Ishikawa (cell line): ENCODE measurements at regions not wholly inside any gene's neighbourhood (a gene's known extent, or its start where the extent isn't known, plus 50 kb on each side); places are given as distances from the start of the nearest gene placed in this dataset.

Source experiments
- CEBPB ChIP-seq: IDR thresholded peaks from 2 replicates; pipeline ENCODE4 v1.6.1; 2012
- CREB1 ChIP-seq: IDR thresholded peaks from 2 replicates; pipeline ENCODE4 v1.6.1; 2012; ENCODE audit warnings: low read depth
- EGR1 ChIP-seq: IDR thresholded peaks from 2 replicates; pipeline ENCODE4 v1.6.1; 2012
- EP300 ChIP-seq: IDR thresholded peaks from 2 replicates; pipeline ENCODE4 v1.6.1; 2012; ENCODE audit warnings: borderline replicate concordance
- FOXM1 ChIP-seq: IDR thresholded peaks from 2 replicates; pipeline ENCODE4 v1.6.1; 2012; ENCODE audit warnings: low read depth, borderline replicate concordance
- NFIC ChIP-seq: IDR thresholded peaks from 2 replicates; pipeline ENCODE4 v1.6.1; 2012
- RAD21 ChIP-seq: IDR thresholded peaks from 2 replicates; pipeline ENCODE4 v1.6.1; 2012; ENCODE audit warnings: low read depth
- REST ChIP-seq: IDR thresholded peaks from 2 replicates; pipeline ENCODE4 v1.6.1; 2012; ENCODE audit warnings: low read depth, mild to moderate bottlenecking
- TAF1 ChIP-seq: IDR thresholded peaks from 2 replicates; pipeline ENCODE4 v1.6.1; 2012; ENCODE audit warnings: low read depth, mild to moderate bottlenecking
- TCF12 ChIP-seq: IDR thresholded peaks from 2 replicates; pipeline ENCODE4 v1.6.1; 2012; ENCODE audit warnings: low read depth
- TEAD4 ChIP-seq: IDR thresholded peaks from 2 replicates; pipeline ENCODE4 v1.6.1; 2012
- YY1 ChIP-seq: IDR thresholded peaks from 2 replicates; pipeline ENCODE4 v1.6.1; 2012; ENCODE audit warnings: low read depth
- ZBTB7A ChIP-seq: IDR thresholded peaks from 2 replicates; pipeline ENCODE4 v1.6.1; 2012; ENCODE audit warnings: low read depth
- TF ChIP-seq, protein P1 (sequence below): IDR thresholded peaks from 2 replicates; pipeline ENCODE4 v1.6.1; 2012
- TF ChIP-seq, protein P2 (sequence below): IDR thresholded peaks from 2 replicates; pipeline ENCODE4 v1.6.1; 2012

GRCh38 chr1:38128511-38128910 lies 81.9 kb upstream of the POU3F1 start:
- TF ChIP-seq NFIC (no peak), REST (no peak), TAF1 (no peak), TCF12 (no peak), CEBPB (no peak), EGR1 (no peak), RAD21 (no peak), TEAD4 (no peak), ZBTB7A (no peak), EP300 (no peak), YY1 (no peak)
- TF ChIP-seq, protein P1, sequence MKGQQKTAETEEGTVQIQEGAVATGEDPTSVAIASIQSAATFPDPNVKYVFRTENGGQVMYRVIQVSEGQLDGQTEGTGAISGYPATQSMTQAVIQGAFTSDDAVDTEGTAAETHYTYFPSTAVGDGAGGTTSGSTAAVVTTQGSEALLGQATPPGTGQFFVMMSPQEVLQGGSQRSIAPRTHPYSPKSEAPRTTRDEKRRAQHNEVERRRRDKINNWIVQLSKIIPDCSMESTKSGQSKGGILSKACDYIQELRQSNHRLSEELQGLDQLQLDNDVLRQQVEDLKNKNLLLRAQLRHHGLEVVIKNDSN: no peak

DNA sequence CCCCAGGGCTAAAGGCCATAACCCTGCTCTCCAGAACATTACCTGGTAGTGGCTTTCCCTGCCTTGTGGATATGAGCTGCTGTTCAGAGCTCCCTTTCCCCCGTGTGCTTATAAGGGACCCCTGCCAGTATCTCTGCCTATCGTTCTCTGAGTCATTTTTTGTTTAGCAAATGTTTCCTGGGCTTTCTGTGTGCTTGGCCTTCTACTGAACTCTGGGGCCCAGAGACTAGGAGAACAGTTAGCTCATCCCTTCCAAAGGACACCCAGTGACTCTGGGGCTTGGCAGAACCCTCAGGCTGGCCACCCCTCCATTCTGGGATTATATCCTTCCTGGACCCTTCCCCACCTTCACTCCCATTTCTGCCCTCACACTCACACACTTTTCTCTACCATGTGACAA lies 80.8 kb upstream of the POU3F1 start:
- no peak for TF ChIP-seq FOXM1

GRCh38 chr1:38126970-38127369 lies 80.4 kb upstream of the POU3F1 start:
- TF ChIP-seq, protein P1: no peak
- TF ChIP-seq CREB1 (no peak), YY1 (no peak)

- TF ChIP-seq TCF12: no peak
- TF ChIP-seq EP300: no peak
- no peak for TF ChIP-seq RAD21
- TF ChIP-seq NFIC: no peak
- TF ChIP-seq, protein P2, sequence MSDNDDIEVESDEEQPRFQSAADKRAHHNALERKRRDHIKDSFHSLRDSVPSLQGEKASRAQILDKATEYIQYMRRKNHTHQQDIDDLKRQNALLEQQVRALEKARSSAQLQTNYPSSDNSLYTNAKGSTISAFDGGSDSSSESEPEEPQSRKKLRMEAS: no peak
- TF ChIP-seq TAF1: no peak
- TF ChIP-seq, protein P1: no peak
- TF ChIP-seq FOXM1: no peak
- TF ChIP-seq CREB1: no peak
- no peak for TF ChIP-seq ZBTB7A
Measured at GRCh38 chr1:38125837-38126520, 79.4 kb upstream of the POU3F1 start.

GRCh38 chr1:38125016-38125415 lies 78.4 kb upstream of the POU3F1 start:
- no peak for TF ChIP-seq CREB1
- no peak for TF ChIP-seq EGR1
- no peak for TF ChIP-seq EP300
- TF ChIP-seq TAF1: no peak
- TF ChIP-seq FOXM1: no peak
- no peak for TF ChIP-seq TEAD4
- no peak for TF ChIP-seq CEBPB
- TF ChIP-seq YY1: no peak
- TF ChIP-seq RAD21: no peak
- TF ChIP-seq, protein P2: no peak
- TF ChIP-seq, protein P1: no peak

DNA sequence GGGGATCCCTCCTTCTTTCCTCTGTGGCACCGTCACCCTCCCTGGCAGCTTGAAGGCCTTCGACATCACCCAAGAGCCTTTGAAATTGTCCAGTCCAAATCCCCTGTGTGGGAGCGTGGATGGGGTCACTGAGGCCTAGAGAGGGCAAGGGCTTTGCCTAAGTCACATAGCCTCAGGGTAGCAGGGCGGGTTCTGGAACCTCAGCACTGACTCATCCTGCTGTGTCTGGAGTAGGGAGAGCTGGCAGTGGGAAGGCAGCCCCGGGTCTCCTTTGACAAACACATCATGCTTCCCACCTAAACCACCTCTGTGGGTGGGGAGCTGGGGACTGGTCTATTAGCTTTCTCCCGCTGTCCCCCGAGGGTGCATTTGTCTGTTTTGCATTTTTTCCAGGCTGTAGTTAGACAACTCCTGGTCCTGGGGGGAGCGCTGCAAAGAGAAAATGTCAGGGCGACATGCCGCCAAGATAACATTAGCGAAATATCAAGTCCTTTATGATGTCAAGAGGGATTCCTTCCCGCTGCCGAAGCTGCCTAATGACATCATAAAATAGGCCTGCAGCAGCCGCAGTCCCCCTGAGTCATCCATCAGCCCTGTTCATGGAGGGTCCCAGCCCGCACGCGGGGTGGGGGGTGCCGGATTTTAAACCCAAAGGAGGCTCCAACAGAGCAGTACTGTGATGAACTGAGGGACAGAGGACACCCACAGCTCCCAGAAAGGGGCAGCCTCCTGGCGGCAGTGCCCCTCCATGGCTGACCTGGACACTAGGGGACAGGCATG lies 77.0 kb upstream of the POU3F1 start:
- TF ChIP-seq ZBTB7A (no peak), FOXM1 (no peak), CEBPB (no peak), EGR1 (no peak), TCF12 (no peak), CREB1 (no peak)

GRCh38 chr1:38121231-38121680 lies 74.7 kb upstream of the POU3F1 start:
- TF ChIP-seq ZBTB7A (no peak), TEAD4 (no peak), REST (no peak), YY1 (no peak), TAF1 (no peak), TCF12 (no peak), CEBPB (no peak), EP300 (no peak), CREB1 (no peak), EGR1 (no peak), RAD21 (no peak), FOXM1 (no peak), NFIC (no peak)
- TF ChIP-seq, protein P1: no peak
